GM19397 (cell line): ENCODE measurements at regions not wholly inside any gene's neighbourhood (a gene's known extent, or its start where the extent isn't known, plus 50 kb on each side); places are given as distances from the start of the nearest gene placed in this dataset.

Source experiments
- ATAC-seq: cut with Tn5 transposase; IDR thresholded peaks from one replicate; pipeline ENCODE4 v1.9.1; 2021; ENCODE audit warnings: mild to moderate bottlenecking, moderate library complexity; ENCODE audit not compliant: unreplicated experiment

DNA sequence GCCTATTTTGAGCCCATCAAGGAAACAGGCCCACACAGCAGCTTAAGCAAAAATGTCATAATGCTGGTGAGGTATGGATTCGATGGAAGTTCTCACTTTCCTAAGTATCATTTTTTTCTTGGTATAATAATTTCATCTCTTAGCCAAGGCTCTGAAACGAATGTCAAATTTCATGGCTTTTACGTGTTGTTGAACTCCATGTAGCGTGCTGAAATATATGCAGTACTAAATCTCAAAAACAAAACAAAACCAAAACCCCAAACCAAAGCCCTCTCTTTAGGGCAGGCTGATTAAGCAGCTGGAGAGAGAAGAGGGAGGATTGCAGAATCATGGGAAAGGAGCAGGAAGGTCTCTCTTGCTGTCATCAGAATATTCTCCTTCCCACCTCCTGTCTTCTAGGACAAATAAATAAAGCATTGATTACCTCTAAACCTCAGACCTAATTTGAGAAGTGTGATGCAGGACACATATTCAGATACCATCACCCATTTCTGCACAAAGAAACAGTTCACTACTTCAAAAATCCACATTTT is 58.3 kb downstream of the TMEM174 start:
- ATAC-seq: no peak

DNA sequence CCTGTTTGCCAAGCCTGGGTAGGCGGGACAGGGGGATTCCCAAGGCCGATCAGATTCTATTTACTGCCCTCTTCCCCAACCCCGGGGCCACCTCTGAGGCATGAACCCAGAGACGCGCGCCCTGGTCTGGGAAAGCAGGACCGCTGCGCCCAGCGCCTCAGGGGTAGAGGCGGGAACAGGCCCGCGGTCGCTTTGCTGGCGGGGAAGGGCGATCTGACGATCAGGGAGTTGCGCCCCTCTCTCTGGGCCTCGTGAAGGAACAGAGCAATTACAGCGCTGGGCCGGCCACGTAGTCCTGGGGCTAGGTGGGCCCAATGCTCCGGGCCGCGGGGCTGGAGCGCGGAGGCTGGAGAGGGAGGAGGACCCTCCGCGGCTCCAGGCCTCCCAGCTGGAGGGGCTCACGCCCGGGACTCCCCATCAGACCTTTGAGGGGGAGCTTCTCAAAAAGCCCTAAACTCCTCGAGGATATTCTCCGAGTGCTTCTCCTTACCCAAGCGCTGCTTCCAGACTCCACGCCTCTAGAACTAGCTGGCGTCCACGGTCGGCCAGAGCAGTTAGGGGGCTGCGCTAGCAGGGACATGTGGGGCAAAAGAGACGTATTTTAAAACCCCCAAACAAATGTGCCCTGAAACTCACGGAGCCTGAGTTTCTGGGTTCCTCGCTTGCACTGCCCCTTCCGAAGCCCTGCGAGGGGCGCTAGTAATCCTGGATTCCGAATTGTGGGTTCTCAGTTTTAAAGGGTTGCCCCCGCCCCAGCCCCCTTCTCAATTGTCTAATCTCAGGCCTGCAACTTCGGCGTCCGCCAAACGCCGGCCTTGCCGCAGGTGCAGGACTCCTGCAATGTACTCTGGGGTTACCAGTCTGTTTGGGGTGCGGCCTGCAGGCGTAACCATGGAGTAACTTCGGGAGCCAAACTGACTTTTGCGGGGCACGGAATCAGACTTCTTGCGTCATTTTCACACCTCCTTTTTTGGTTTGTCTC is 57.6 kb downstream of the TMEM174 start:
- no peak for ATAC-seq

DNA sequence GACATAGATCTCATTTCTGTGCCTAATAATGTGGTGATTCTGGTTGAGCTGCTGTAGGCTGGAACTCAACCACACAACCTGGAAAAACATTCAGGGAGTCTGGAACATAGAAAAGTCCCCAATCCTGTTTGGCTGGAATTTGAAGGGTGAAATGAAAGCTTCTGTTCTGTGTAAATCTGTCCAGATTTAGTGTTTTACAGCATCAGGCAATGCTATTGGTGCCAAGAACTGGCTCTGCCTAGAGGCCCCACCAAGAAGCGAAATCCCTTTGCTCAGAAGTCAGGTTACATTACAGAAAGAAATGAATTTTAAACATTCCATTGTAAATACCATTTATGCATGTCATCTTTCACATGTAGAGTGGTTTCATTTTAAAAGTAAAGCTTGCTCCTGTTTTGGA is 56.3 kb downstream of the TMEM174 start:
- ATAC-seq: no peak

DNA sequence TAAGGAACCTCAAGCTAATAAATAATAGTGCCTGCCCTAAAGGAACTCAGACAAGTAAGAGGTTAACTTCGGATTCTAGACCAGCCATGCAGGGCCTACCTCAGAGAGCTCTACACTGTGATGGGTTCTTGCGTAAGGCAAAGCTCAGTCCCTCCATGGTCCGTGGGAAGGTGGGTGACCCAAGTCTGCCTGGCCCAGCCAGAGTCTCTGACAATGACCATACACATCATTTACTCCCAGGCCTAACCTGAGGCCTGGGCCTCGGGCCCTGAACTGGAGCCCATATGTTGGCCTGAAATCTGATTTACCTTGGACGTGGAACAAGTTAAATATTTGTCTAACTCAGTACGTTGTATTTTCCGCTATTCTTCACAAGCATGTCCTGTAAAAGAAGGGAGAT is 55.1 kb downstream of the TMEM174 start:
- ATAC-seq: no peak
